ENCODE measurements at regions not wholly inside any gene's neighbourhood (a gene's known extent, or its start where the extent isn't known, plus 50 kb on each side); places are given as distances from the start of the nearest gene placed in this dataset.

GRCh38 chr17:65457183-65457582 is 104.3 kb downstream of the AXIN2 start:
- no peaks in the 10 kb centered on the region for H3K79me2 ChIP-seq (ENCODE audit: control insufficient read depth, insufficient read depth, low read length)

GRCh38 chr17:65456368-65457151 is 104.9 kb downstream of the AXIN2 start:
- no peak overlapping the region for H3K27ac Mint-ChIP-seq
- Histone ChIP-seq H2AFZ (ENCODE audit: insufficient read depth, low read depth, low read length, poor library complexity, severe bottlenecking) (no peak overlapping the region), H3K4me3 (ENCODE audit: control extremely low read depth in 1 of 5, extremely low read depth in 1 of 5, insufficient read depth in 1 of 5, low read depth in 2 of 5, low read length in 4 of 5) (no peak overlapping the region), H3K27me3 (replicated peaks in 1 of 4; ENCODE audit: control extremely low read depth in 1 of 4, control insufficient read depth in 3 of 4, insufficient read depth in 4 of 4, low read length in 3 of 4) (no peaks in the 10 kb centered on the region), H3K36me3 (replicated peaks in 1 of 2; ENCODE audit: control extremely low read depth in 1 of 2, control insufficient read depth in 1 of 2, extremely low read depth in 1 of 2, insufficient read depth in 2 of 2, low read length in 1 of 2) (no peaks in the 10 kb centered on the region), H3K4me2 (replicated peaks; ENCODE audit: low read depth, low read length, poor library complexity, severe bottlenecking) (no peak overlapping the region), H3K9ac (ENCODE audit: low read length) (no peak overlapping the region), H4K20me1 (ENCODE audit: control insufficient read depth, insufficient read depth, low read length, poor library complexity, severe bottlenecking) (no peaks in the 10 kb centered on the region), H3K4me1 (ENCODE audit: control insufficient read depth in 2 of 2, insufficient read depth in 2 of 2, low read length in 2 of 2) (no peaks in the 10 kb centered on the region), H3K79me2 (ENCODE audit: control insufficient read depth, insufficient read depth, low read length) (no peaks in the 10 kb centered on the region), H3K27ac (ENCODE audit: low read length in 2 of 2) (no peak overlapping the region), H3K9me3 (ENCODE audit: control extremely low read depth in 1 of 3, control insufficient read depth in 2 of 3, insufficient read depth in 1 of 3, low read length in 2 of 3) (no peaks in the 10 kb centered on the region)
- ATAC-seq (ENCODE audit: low read depth) (no peak), DNase-seq (no peak)
- CTCF ChIA-PET, result no interaction called here
- no peaks in the 10 kb centered on the region for H3K9me3 Mint-ChIP-seq (ENCODE audit: insufficient read depth)
- no peak for TF ChIP-seq EZH2 (IDR thresholded peaks at IDR 0.05; ENCODE audit: borderline replicate concordance, insufficient read depth, low read depth, low read length, poor library complexity, severe bottlenecking)
- TF ChIP-seq, protein P1, sequence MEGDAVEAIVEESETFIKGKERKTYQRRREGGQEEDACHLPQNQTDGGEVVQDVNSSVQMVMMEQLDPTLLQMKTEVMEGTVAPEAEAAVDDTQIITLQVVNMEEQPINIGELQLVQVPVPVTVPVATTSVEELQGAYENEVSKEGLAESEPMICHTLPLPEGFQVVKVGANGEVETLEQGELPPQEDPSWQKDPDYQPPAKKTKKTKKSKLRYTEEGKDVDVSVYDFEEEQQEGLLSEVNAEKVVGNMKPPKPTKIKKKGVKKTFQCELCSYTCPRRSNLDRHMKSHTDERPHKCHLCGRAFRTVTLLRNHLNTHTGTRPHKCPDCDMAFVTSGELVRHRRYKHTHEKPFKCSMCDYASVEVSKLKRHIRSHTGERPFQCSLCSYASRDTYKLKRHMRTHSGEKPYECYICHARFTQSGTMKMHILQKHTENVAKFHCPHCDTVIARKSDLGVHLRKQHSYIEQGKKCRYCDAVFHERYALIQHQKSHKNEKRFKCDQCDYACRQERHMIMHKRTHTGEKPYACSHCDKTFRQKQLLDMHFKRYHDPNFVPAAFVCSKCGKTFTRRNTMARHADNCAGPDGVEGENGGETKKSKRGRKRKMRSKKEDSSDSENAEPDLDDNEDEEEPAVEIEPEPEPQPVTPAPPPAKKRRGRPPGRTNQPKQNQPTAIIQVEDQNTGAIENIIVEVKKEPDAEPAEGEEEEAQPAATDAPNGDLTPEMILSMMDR (IDR thresholded peaks at IDR 0.05), result no peak
- H3K27me3 Mint-ChIP-seq, result peaks cover 4% of the 10 kb centered on the region
- intact Hi-C loops (cut with micrococcal nuclease), result no loop called here
- no peaks in the 10 kb centered on the region for H3K4me1 Mint-ChIP-seq
- POLR2A ChIA-PET, result no interaction called here
- WGBS (ENCODE audit: insufficient coverage), result 78% methylated on average over 5 of the region's 7 CpGs
- no peak overlapping the region for H3K4me3 Mint-ChIP-seq

More at GRCh38 chr17:65457183-65457582, 104.3 kb downstream of the AXIN2 start:
- POLR2A ChIA-PET, result no interaction called here
- H3K27ac ChIP-seq (ENCODE audit: low read length in 2 of 2), result no peak overlapping the region
- no peaks in the 10 kb centered on the region for H3K4me1 Mint-ChIP-seq
- no peak for DNase-seq
- no peaks in the 10 kb centered on the region for H3K9me3 Mint-ChIP-seq (ENCODE audit: insufficient read depth)
- no peak overlapping the region for H2AFZ ChIP-seq (ENCODE audit: insufficient read depth, low read depth, low read length, poor library complexity, severe bottlenecking)
- H3K4me2 ChIP-seq (replicated peaks; ENCODE audit: low read depth, low read length, poor library complexity, severe bottlenecking), result no peak overlapping the region
- no peaks in the 10 kb centered on the region for H3K36me3 ChIP-seq (replicated peaks in 1 of 2; ENCODE audit: control extremely low read depth in 1 of 2, control insufficient read depth in 1 of 2, extremely low read depth in 1 of 2, insufficient read depth in 2 of 2, low read length in 1 of 2)
- no peaks in the 10 kb centered on the region for H3K4me1 ChIP-seq (ENCODE audit: control insufficient read depth in 2 of 2, insufficient read depth in 2 of 2, low read length in 2 of 2)
- TF ChIP-seq, protein P1 (IDR thresholded peaks at IDR 0.05), result no peak
- TF ChIP-seq EZH2 (IDR thresholded peaks at IDR 0.05; ENCODE audit: borderline replicate concordance, insufficient read depth, low read depth, low read length, poor library complexity, severe bottlenecking), result no peak
- no peaks in the 10 kb centered on the region for H3K27me3 ChIP-seq (replicated peaks in 1 of 4; ENCODE audit: control extremely low read depth in 1 of 4, control insufficient read depth in 3 of 4, insufficient read depth in 4 of 4, low read length in 3 of 4)
- H3K4me3 Mint-ChIP-seq, result no peak overlapping the region
- no peaks in the 10 kb centered on the region for H3K9me3 ChIP-seq (ENCODE audit: control extremely low read depth in 1 of 3, control insufficient read depth in 2 of 3, insufficient read depth in 1 of 3, low read length in 2 of 3)
- H3K9ac ChIP-seq (ENCODE audit: low read length), result no peak overlapping the region
- H3K27ac Mint-ChIP-seq, result no peak overlapping the region
- H3K4me3 ChIP-seq (ENCODE audit: control extremely low read depth in 1 of 5, extremely low read depth in 1 of 5, insufficient read depth in 1 of 5, low read depth in 2 of 5, low read length in 4 of 5), result no peak overlapping the region
- peaks cover 6% of the 10 kb centered on the region for H3K27me3 Mint-ChIP-seq
- WGBS (ENCODE audit: insufficient coverage), result 80% methylated on average over 1 of the region's 3 CpGs
- CTCF ChIA-PET, result no interaction called here
- ATAC-seq (ENCODE audit: low read depth), result no peak
- H4K20me1 ChIP-seq (ENCODE audit: control insufficient read depth, insufficient read depth, low read length, poor library complexity, severe bottlenecking), result no peaks in the 10 kb centered on the region
- intact Hi-C loops (cut with micrococcal nuclease), result no loop called here
